Fibroblast of lung (primary cell): ENCODE measurements at regions not wholly inside any gene's neighbourhood (a gene's known extent, or its start where the extent isn't known, plus 50 kb on each side); places are given as distances from the start of the nearest gene placed in this dataset.

Source experiments
- DNase-seq, 2 donors: peaks; one replicate each; pipeline versions ENCODE4 v3.0.0 to v3.0.0-alpha.2; 2010; ENCODE audit warnings: low read depth in 2 of 2
- H2AFZ ChIP-seq: 2 replicates; pipeline ENCODE4 v1.5.1; 2012; ENCODE audit warnings: low read length, control low read depth, inconsistent platforms
- H3K27ac ChIP-seq: 2 replicates; pipeline ENCODE4 v1.5.1; 2011; ENCODE audit warnings: low read length, control low read depth; ENCODE audit not compliant: insufficient read depth
- H3K27me3 ChIP-seq: 2 replicates; pipeline ENCODE4 v1.5.1; 2011; ENCODE audit warnings: mild to moderate bottlenecking, low read length; ENCODE audit not compliant: control insufficient read depth, insufficient read depth
- H3K36me3 ChIP-seq: 2 replicates; pipeline ENCODE4 v1.5.1; 2011; ENCODE audit warnings: low read length; ENCODE audit not compliant: control insufficient read depth, insufficient read depth
- H3K4me1 ChIP-seq: 2 replicates; pipeline ENCODE4 v1.5.1; 2011; ENCODE audit warnings: low read length; ENCODE audit not compliant: control insufficient read depth, insufficient read depth; ENCODE audit errors: extremely low read depth
- H3K4me2 ChIP-seq: 2 replicates; pipeline ENCODE4 v1.5.1; 2011; ENCODE audit warnings: low read length, control low read depth; ENCODE audit not compliant: insufficient read depth; ENCODE audit errors: extremely low read depth
- H3K4me3 ChIP-seq, 4 experiments: fragments of 200-600 bp in 1 of 4; sonication (generic) in 1 of 4; replicated peaks in 1 of 4; 2 replicates each; pipeline ENCODE4 v1.5.1; 2011 to 2016; ENCODE audit warnings: low read length in 4 of 4, low read depth in 3 of 4, mild to moderate bottlenecking in 3 of 4, control low read depth in 2 of 4, inconsistent platforms in 1 of 4, mixed read lengths in 1 of 4; ENCODE audit not compliant: insufficient read depth in 1 of 4; ENCODE audit errors: control extremely low read depth in 1 of 4
- H3K79me2 ChIP-seq: 2 replicates; pipeline ENCODE4 v1.5.1; 2012; ENCODE audit warnings: mild to moderate bottlenecking, low read length, inconsistent platforms; ENCODE audit not compliant: control insufficient read depth, insufficient read depth
- H3K9ac ChIP-seq: 2 replicates; pipeline ENCODE4 v1.5.1; 2011; ENCODE audit warnings: mild to moderate bottlenecking, low read length, control low read depth; ENCODE audit not compliant: insufficient read depth
- H3K9me3 ChIP-seq: 2 replicates; pipeline ENCODE4 v1.5.1; 2012; ENCODE audit warnings: low read depth, low read length; ENCODE audit not compliant: control insufficient read depth, insufficient read depth
- H4K20me1 ChIP-seq: 2 replicates; pipeline ENCODE4 v1.5.1; 2011; ENCODE audit warnings: low read length; ENCODE audit not compliant: control insufficient read depth, insufficient read depth; ENCODE audit errors: extremely low read depth
- CTCF ChIP-seq, 2 donors: IDR thresholded peaks in 1 of 2; conservative IDR thresholded peaks in 1 of 2; 1 replicate in 1 of 2; 2 replicates in 1 of 2; pipeline ENCODE4 v1.5.1; 2011 to 2012; ENCODE audit warnings: low read length in 2 of 2, control low read depth in 1 of 2, inconsistent platforms in 1 of 2, low read depth in 1 of 2, mild to moderate bottlenecking in 1 of 2
- EZH2 ChIP-seq: IDR thresholded peaks from 2 replicates; pipeline ENCODE4 v1.5.1; 2012; ENCODE audit warnings: low read length, control low read depth, mild to moderate bottlenecking; ENCODE audit errors: missing control alignments

GRCh38 chr13:73419186-73419585 is 360.4 kb downstream of the KLF5 start:
- H3K36me3 ChIP-seq: no peaks in the 10 kb centered on the region

GRCh38 chr13:73417012-73417615 is 358.3 kb downstream of the KLF5 start:
- Histone ChIP-seq H3K9ac (no peak overlapping the region), H3K4me3 (no peak overlapping the region), H3K4me2 (no peak overlapping the region), H3K9me3 (no peaks in the 10 kb centered on the region), H3K27me3 (no peaks in the 10 kb centered on the region), H3K79me2 (no peaks in the 10 kb centered on the region), H3K4me1 (no peaks in the 10 kb centered on the region), H3K27ac (no peak overlapping the region), H4K20me1 (no peaks in the 10 kb centered on the region), H3K36me3 (no peaks in the 10 kb centered on the region), H2AFZ (no peak overlapping the region)
- DNase-seq: no peak
- TF ChIP-seq CTCF (conservative IDR thresholded peaks at IDR 0.05 in 1 of 2, IDR thresholded peaks at IDR 0.05 in 1 of 2; ENCODE audit: low read depth in 1 of 2, low read length in 2 of 2) (peak in 1 of 2 donors; percentile 22), EZH2 (no peak)

More at GRCh38 chr13:73419186-73419585, 360.4 kb downstream of the KLF5 start:
- H3K4me2 ChIP-seq: no peak overlapping the region
- no peak overlapping the region for H3K27ac ChIP-seq
- H3K4me3 ChIP-seq: no peak overlapping the region
- DNase-seq: peak in 1 of 2 donors; percentile 39
- no peak overlapping the region for H2AFZ ChIP-seq
- no peaks in the 10 kb centered on the region for H3K79me2 ChIP-seq
- no peaks in the 10 kb centered on the region for H3K4me1 ChIP-seq
- no peak for TF ChIP-seq EZH2
- TF ChIP-seq CTCF (conservative IDR thresholded peaks at IDR 0.05 in 1 of 2, IDR thresholded peaks at IDR 0.05 in 1 of 2; ENCODE audit: low read depth in 1 of 2, low read length in 2 of 2): no peak
- H3K27me3 ChIP-seq: no peaks in the 10 kb centered on the region
- no peak overlapping the region for H3K9ac ChIP-seq
- H4K20me1 ChIP-seq: no peaks in the 10 kb centered on the region
- no peaks in the 10 kb centered on the region for H3K9me3 ChIP-seq

- Histone ChIP-seq H3K36me3 (no peaks in the 10 kb centered on the region), H4K20me1 (no peaks in the 10 kb centered on the region), H3K9me3 (no peaks in the 10 kb centered on the region), H3K4me3 (no peak overlapping the region), H2AFZ (no peak overlapping the region), H3K27me3 (no peaks in the 10 kb centered on the region), H3K9ac (no peak overlapping the region), H3K4me1 (no peaks in the 10 kb centered on the region), H3K4me2 (no peak overlapping the region), H3K79me2 (no peaks in the 10 kb centered on the region), H3K27ac (no peak overlapping the region)
- DNase-seq: peak in 1 of 2 donors; percentile 83
- TF ChIP-seq CTCF (conservative IDR thresholded peaks at IDR 0.05 in 1 of 2, IDR thresholded peaks at IDR 0.05 in 1 of 2; ENCODE audit: low read depth in 1 of 2, low read length in 2 of 2): no peak
- TF ChIP-seq EZH2: no peak
These were observed 357.3 kb downstream of the KLF5 start for GRCh38 chr13:73416093-73416492.
